H9 (cell line): ENCODE measurements at regions not wholly inside any gene's neighbourhood (a gene's known extent, or its start where the extent isn't known, plus 50 kb on each side); places are given as distances from the start of the nearest gene placed in this dataset.

Experiments
- DNase-seq: peaks from one replicate; pipeline ENCODE4 v3.0.0-alpha.2; 2017
- H2AFZ ChIP-seq: one replicate; pipeline ENCODE4 v1.6.1; 2013; ENCODE audit warnings: mild to moderate bottlenecking, low read length, control low read depth, moderate library complexity
- H2AK5ac ChIP-seq: 2 replicates; pipeline ENCODE4 v1.6.1; 2013; ENCODE audit warnings: low read length, control low read depth, mixed read lengths; ENCODE audit not compliant: insufficient read length
- H2BK120ac ChIP-seq: one replicate; pipeline ENCODE4 v1.6.1; 2013; ENCODE audit warnings: low read depth, mild to moderate bottlenecking, low read length, control low read depth, inconsistent platforms; ENCODE audit not compliant: poor library complexity, severe bottlenecking
- H2BK12ac ChIP-seq: 2 replicates; pipeline ENCODE4 v1.6.1; 2013; ENCODE audit warnings: low read length, control low read depth, mixed read lengths, low read depth; ENCODE audit not compliant: insufficient read length
- H2BK15ac ChIP-seq: 2 replicates; pipeline ENCODE4 v1.6.1; 2013; ENCODE audit warnings: low read depth, low read length, control low read depth
- H2BK20ac ChIP-seq: one replicate; pipeline ENCODE4 v1.6.1; 2013; ENCODE audit warnings: low read depth, mild to moderate bottlenecking, low read length, control low read depth, inconsistent platforms; ENCODE audit not compliant: poor library complexity, severe bottlenecking
- H2BK5ac ChIP-seq: 2 replicates; pipeline ENCODE4 v1.6.1; 2013; ENCODE audit warnings: low read length, control low read depth, mixed read lengths; ENCODE audit not compliant: insufficient read length
- H3K14ac ChIP-seq: 2 replicates; pipeline ENCODE4 v1.6.1; 2013; ENCODE audit warnings: low read length, control low read depth; ENCODE audit not compliant: insufficient read depth
- H3K18ac ChIP-seq: 2 replicates; pipeline ENCODE4 v1.6.1; 2013; ENCODE audit warnings: low read depth, mild to moderate bottlenecking, mixed read lengths, low read length, control low read depth; ENCODE audit not compliant: insufficient read length
- H3K23ac ChIP-seq: 2 replicates; pipeline ENCODE4 v1.6.1; 2013; ENCODE audit warnings: low read length, control low read depth, mixed read lengths, low read depth; ENCODE audit not compliant: insufficient read length
- H3K23me2 ChIP-seq: 2 replicates; pipeline ENCODE4 v1.6.1; 2013; ENCODE audit warnings: low read depth, mild to moderate bottlenecking, mixed read lengths, low read length, control low read depth; ENCODE audit not compliant: insufficient read length, poor library complexity, severe bottlenecking
- H3K27ac ChIP-seq: 2 replicates; pipeline ENCODE4 v1.5.1; 2013; ENCODE audit warnings: low read length, control low read depth, mixed read lengths, low read depth; ENCODE audit not compliant: insufficient read length
- H3K27me3 ChIP-seq: 2 replicates; pipeline ENCODE4 v1.6.1; 2013; ENCODE audit warnings: low read length, control low read depth, inconsistent platforms; ENCODE audit not compliant: insufficient read depth
- H3K4ac ChIP-seq: 2 replicates; pipeline ENCODE4 v1.6.1; 2013; ENCODE audit warnings: low read depth, mild to moderate bottlenecking, control low read depth, inconsistent platforms, low read length, moderate library complexity
- H3K4me1 ChIP-seq: 2 replicates; pipeline ENCODE4 v1.6.1; 2013; ENCODE audit warnings: low read length, control low read depth, inconsistent platforms; ENCODE audit not compliant: insufficient read depth
- H3K4me2 ChIP-seq: 2 replicates; pipeline ENCODE4 v1.6.1; 2013; ENCODE audit warnings: low read length, control low read depth, mixed read lengths; ENCODE audit not compliant: insufficient read length, insufficient read depth
- H3K56ac ChIP-seq: 2 replicates; pipeline ENCODE4 v1.6.1; 2013; ENCODE audit warnings: low read depth, mild to moderate bottlenecking, mixed read lengths, low read length, control low read depth; ENCODE audit not compliant: insufficient read length
- H3K79me1 ChIP-seq: 2 replicates; pipeline ENCODE4 v1.6.1; 2013; ENCODE audit warnings: low read depth, mild to moderate bottlenecking, moderate library complexity, low read length, control low read depth, inconsistent platforms; ENCODE audit not compliant: insufficient read depth, poor library complexity, severe bottlenecking
- H3K79me2 ChIP-seq: 2 replicates; pipeline ENCODE4 v1.6.1; 2013; ENCODE audit warnings: low read length, control low read depth, inconsistent platforms; ENCODE audit not compliant: insufficient read depth
- H3K9ac ChIP-seq: 2 replicates; pipeline ENCODE4 v1.6.1; 2013; ENCODE audit warnings: low read length, control low read depth, mixed read lengths; ENCODE audit not compliant: insufficient read length; ENCODE audit errors: extremely low read depth
- H3K9me3 ChIP-seq: one replicate; pipeline ENCODE4 v1.6.1; 2013; ENCODE audit warnings: low read depth, low read length, inconsistent platforms; ENCODE audit not compliant: control insufficient read depth
- H3T11ph ChIP-seq: one replicate; pipeline ENCODE4 v1.6.1; 2013; ENCODE audit warnings: mild to moderate bottlenecking, low read length, control low read depth, inconsistent platforms
- H4K20me1 ChIP-seq: one replicate; pipeline ENCODE4 v1.6.1; 2013; ENCODE audit not compliant: control insufficient read depth, insufficient read length, insufficient read depth
- H4K5ac ChIP-seq: 2 replicates; pipeline ENCODE4 v1.6.1; 2013; ENCODE audit warnings: low read depth, mild to moderate bottlenecking, mixed read lengths, low read length, control low read depth; ENCODE audit not compliant: insufficient read length
- H4K8ac ChIP-seq: replicated peaks from 2 replicates; pipeline ENCODE4 v1.6.1; 2013; ENCODE audit warnings: low read length, control low read depth, mixed read lengths, low read depth; ENCODE audit not compliant: insufficient read length
- H4K91ac ChIP-seq: 2 replicates; pipeline ENCODE4 v1.6.1; 2013; ENCODE audit warnings: low read depth, mild to moderate bottlenecking, moderate library complexity, mixed read lengths, low read length, control low read depth; ENCODE audit not compliant: insufficient read length
- H3K27ac Mint-ChIP-seq, 3 experiments: 2 replicates in 2 of 3; 3 replicates in 1 of 3; pipeline ENCODE4 v1.8.0; 2020 to 2021; ENCODE audit warnings: mixed read lengths in 3 of 3, mild to moderate bottlenecking in 1 of 3, moderate library complexity in 1 of 3
- H3K27me3 Mint-ChIP-seq: 2 replicates; pipeline ENCODE4 v1.8.0; 2021; ENCODE audit warnings: low read depth, mild to moderate bottlenecking, moderate library complexity, mixed read lengths
- H3K36me3 Mint-ChIP-seq, 3 experiments: 2 replicates in 2 of 3; 3 replicates in 1 of 3; pipeline ENCODE4 v1.8.0; 2020 to 2021; ENCODE audit warnings: low read depth in 3 of 3, mixed read lengths in 3 of 3; ENCODE audit not compliant: insufficient read depth in 1 of 3
- H3K4me1 Mint-ChIP-seq, 2 experiments: 2 replicates each; pipeline ENCODE4 v1.8.0; 2020; ENCODE audit warnings: mixed read lengths in 2 of 2
- H3K4me3 Mint-ChIP-seq, 2 experiments: 2 replicates in 1 of 2; 3 replicates in 1 of 2; pipeline ENCODE4 v1.8.0; 2020 to 2021; ENCODE audit warnings: mild to moderate bottlenecking in 2 of 2, mixed read lengths in 2 of 2, moderate library complexity in 1 of 2
- H3K9me3 Mint-ChIP-seq, 2 experiments: 2 replicates in 1 of 2; 3 replicates in 1 of 2; pipeline ENCODE4 v1.8.0; 2020; ENCODE audit warnings: mild to moderate bottlenecking in 2 of 2, mixed read lengths in 2 of 2, moderate library complexity in 1 of 2
- CTCF ChIP-seq: fragments of 200-600 bp; sonication (generic); conservative IDR thresholded peaks from 3 replicates; pipeline ENCODE4 v1.8.0; 2021; ENCODE audit warnings: antibody characterized with exemption, mild to moderate bottlenecking
- WGBS: extraction: QIAGEN DNeasy Blood & Tissue Kit; methylation state at CpG from one replicate; pipeline ENCODE4 v1.1.7; 2013; ENCODE audit warnings: missing lambda C conversion rate, low lambda C conversion rate, mixed read lengths; ENCODE audit not compliant: insufficient read length; ENCODE audit errors: extremely low coverage; 5-methylcytosine and 5-hydroxymethylcytosine counted together

- H3K27me3 Mint-ChIP-seq = no peaks in the 10 kb centered on the region; the same call in 1 of the 2 replicates
- Histone ChIP-seq H2BK12ac (no peak overlapping the region), H2BK15ac (no peak overlapping the region), H3K27me3 (no peaks in the 10 kb centered on the region), H2AFZ (no peak overlapping the region), H2BK120ac (no peak overlapping the region), H3K9ac (no peak overlapping the region), H3K4ac (no peak overlapping the region), H3K4me2 (no peak overlapping the region), H3K56ac (no peak overlapping the region), H3K9me3 (no peaks in the 10 kb centered on the region), H4K8ac (no peak overlapping the region), H3K23me2 (no peaks in the 10 kb centered on the region), H3K79me2 (no peaks in the 10 kb centered on the region), H2BK20ac (no peak overlapping the region), H4K20me1 (no peaks in the 10 kb centered on the region), H3T11ph (no peak overlapping the region), H4K91ac (no peak overlapping the region), H3K14ac (no peak overlapping the region), H3K18ac (no peak overlapping the region), H4K5ac (no peak overlapping the region), H2BK5ac (no peak overlapping the region), H3K23ac (no peak overlapping the region), H3K27ac (no peak overlapping the region), H2AK5ac (no peak overlapping the region), H3K4me1 (no peaks in the 10 kb centered on the region; the same call in 1 of the 2 replicates), H3K79me1 (no peaks in the 10 kb centered on the region)
- WGBS = no CpG with 5 or more reads among the region's 7 CpGs
- H3K36me3 Mint-ChIP-seq = no peaks in the 10 kb centered on the region
- no peak overlapping the region for H3K4me3 Mint-ChIP-seq
- peak overlapping the region in 1 of 3 experiments; percentile 40; a peak in 1 of 7 replicates for H3K27ac Mint-ChIP-seq
- peaks cover 11 to 15% of the 10 kb centered on the region in 2 experiments for H3K4me1 Mint-ChIP-seq
- no peak for DNase-seq
- no peak for TF ChIP-seq CTCF
- no peaks in the 10 kb centered on the region for H3K9me3 Mint-ChIP-seq
These were observed 60.0 kb upstream of the LNX1 start for GRCh38 chr4:53651156-53651735.
